Activated naive CD4-positive, alpha-beta T cell treated with anti-CD3 and anti-CD28 coated beads for 36 hours (primary cell): ENCODE measurements at regions not wholly inside any gene's neighbourhood (a gene's known extent, or its start where the extent isn't known, plus 50 kb on each side); places are given as distances from the start of the nearest gene placed in this dataset.

Source experiments
- CTCF ChIA-PET: fragments of 350-600 bp; sonication (Branson Sonifier 250); formaldehyde crosslinking; loops from one replicate; lab custom pipeline; 2021; ENCODE audit warnings: antibody characterized with exemption; lab: Charles Lee
- DNase-seq: peaks from one replicate; pipeline ENCODE4 v3.0.0-alpha.2; 2020
- H3K27ac Mint-ChIP-seq: one replicate; pipeline ENCODE4 v1.8.0; 2021; ENCODE audit warnings: mild to moderate bottlenecking, mixed read lengths
- H3K27me3 Mint-ChIP-seq: one replicate; pipeline ENCODE4 v1.8.0; 2021; ENCODE audit warnings: low read depth, mixed read lengths
- H3K36me3 Mint-ChIP-seq: one replicate; pipeline ENCODE4 v1.8.0; 2021; ENCODE audit warnings: low read depth, mixed read lengths
- H3K4me1 Mint-ChIP-seq: one replicate; pipeline ENCODE4 v1.8.0; 2021; ENCODE audit warnings: low read depth, mixed read lengths
- H3K4me3 Mint-ChIP-seq: one replicate; pipeline ENCODE4 v1.8.0; 2021; ENCODE audit warnings: mild to moderate bottlenecking, moderate library complexity, mixed read lengths
- H3K9me3 Mint-ChIP-seq: one replicate; pipeline ENCODE4 v1.8.0; 2021; ENCODE audit warnings: mixed read lengths
- intact Hi-C: fragments of 100-400 bp; cut with micrococcal nuclease; formaldehyde crosslinking; loops from one replicate; pipeline ENCODE4 v1.15.1; 2023

GRCh38 chr9:110036286-110036685 lies 171.7 kb downstream of the C9orf152 start:
- H3K27me3 Mint-ChIP-seq: no peaks in the 10 kb centered on the region
- H3K4me1 Mint-ChIP-seq: no peaks in the 10 kb centered on the region
- no peak overlapping the region for H3K4me3 Mint-ChIP-seq
- CTCF ChIA-PET: interaction anchor here (0.7 kb wide), 1 partner anchor 24 kb away, joined by 3 read pairs; no protein-coding TSS in a partner anchor
- intact Hi-C loops: no loop called here
- no peaks in the 10 kb centered on the region for H3K9me3 Mint-ChIP-seq
- no peaks in the 10 kb centered on the region for H3K36me3 Mint-ChIP-seq
- DNase-seq: no peak
- no peak overlapping the region for H3K27ac Mint-ChIP-seq

- H3K27me3 Mint-ChIP-seq: no peaks in the 10 kb centered on the region
- no peak overlapping the region for H3K4me3 Mint-ChIP-seq
- no peak for DNase-seq
- H3K36me3 Mint-ChIP-seq: no peaks in the 10 kb centered on the region
- CTCF ChIA-PET: interaction anchor here (0.7 to 1.6 kb wide), 2 partner anchors 73 to 159 kb away, joined by 3 read pairs; no protein-coding TSS in a partner anchor
- H3K27ac Mint-ChIP-seq: no peak overlapping the region
- intact Hi-C loops: no loop called here
- no peaks in the 10 kb centered on the region for H3K4me1 Mint-ChIP-seq
- H3K9me3 Mint-ChIP-seq: peaks cover 2% of the 10 kb centered on the region
Observed at GRCh38 chr9:110040788-110041187, 167.2 kb downstream of the C9orf152 start.

- no peak overlapping the region for H3K4me3 Mint-ChIP-seq
- no peak for DNase-seq
- CTCF ChIA-PET: interaction anchor here (1.6 kb wide), 1 partner anchor 160 kb away, joined by 3 read pairs; no protein-coding TSS in a partner anchor
- H3K27me3 Mint-ChIP-seq: no peaks in the 10 kb centered on the region
- H3K27ac Mint-ChIP-seq: no peak overlapping the region
- peaks cover 2% of the 10 kb centered on the region for H3K9me3 Mint-ChIP-seq
- no peaks in the 10 kb centered on the region for H3K4me1 Mint-ChIP-seq
- intact Hi-C loops: no loop called here
- no peaks in the 10 kb centered on the region for H3K36me3 Mint-ChIP-seq
Observed at GRCh38 chr9:110041452-110041851, 166.5 kb downstream of the C9orf152 start.

GRCh38 chr9:110047232-110047954 lies 160.6 kb downstream of the C9orf152 start:
- peaks cover 33% of the 10 kb centered on the region for H3K4me1 Mint-ChIP-seq
- peak overlapping the region; percentile 84 for H3K4me3 Mint-ChIP-seq
- CTCF ChIA-PET: interaction anchor here (0.6 to 1.0 kb wide), 3 partner anchors 73 to 230 kb away, joined by 3 to 5 read pairs (median 4); no protein-coding TSS in a partner anchor

GRCh38 chr9:110047955-110048402 lies 160.0 kb downstream of the C9orf152 start:
- CTCF ChIA-PET: interaction anchor here (0.6 to 1.0 kb wide), 4 partner anchors 73 to 231 kb away, joined by 3 to 5 read pairs (median 4); no protein-coding TSS in a partner anchor
- intact Hi-C loops: loop anchor here (1.0 kb wide), 4 partner anchors 26 to 208 kb away; partner anchors contain the start of gene TXN
- peaks cover 11% of the 10 kb centered on the region for H3K36me3 Mint-ChIP-seq
- H3K27me3 Mint-ChIP-seq: peaks cover 12% of the 10 kb centered on the region
- H3K4me1 Mint-ChIP-seq: peaks cover 33% of the 10 kb centered on the region
- peaks cover 2% of the 10 kb centered on the region for H3K9me3 Mint-ChIP-seq
- no peak overlapping the region for H3K27ac Mint-ChIP-seq
- peak overlapping the region; percentile 84 for H3K4me3 Mint-ChIP-seq
- DNase-seq: no peak

More at GRCh38 chr9:110047232-110047954, 160.6 kb downstream of the C9orf152 start:
- DNase-seq: no peak
- H3K27me3 Mint-ChIP-seq: peaks cover 12% of the 10 kb centered on the region
- peaks cover 11% of the 10 kb centered on the region for H3K36me3 Mint-ChIP-seq
- no peak overlapping the region for H3K27ac Mint-ChIP-seq
- intact Hi-C loops: no loop called here
- peaks cover 2% of the 10 kb centered on the region for H3K9me3 Mint-ChIP-seq

- intact Hi-C loops: loop anchor here (1.0 kb wide), 4 partner anchors 26 to 208 kb away; partner anchors contain the start of gene TXN
- CTCF ChIA-PET: interaction anchor here (0.5 to 1.0 kb wide), 3 partner anchors 145 to 1379 kb away, joined by 3 to 5 read pairs (median 5); no protein-coding TSS in a partner anchor
Observed at GRCh38 chr9:110048403-110048975, 159.5 kb downstream of the C9orf152 start.

GRCh38 chr9:110048976-110049698 lies 158.8 kb downstream of the C9orf152 start:
- intact Hi-C loops: loop anchor here (1.0 kb wide), 5 partner anchors 27 to 207 kb away; partner anchors contain the start of gene TXN
- peaks cover 33% of the 10 kb centered on the region for H3K4me1 Mint-ChIP-seq
- H3K4me3 Mint-ChIP-seq: peak overlapping the region; percentile 84
- DNase-seq: peak; percentile 31
- H3K27me3 Mint-ChIP-seq: peaks cover 12% of the 10 kb centered on the region
- no peak overlapping the region for H3K27ac Mint-ChIP-seq
- peaks cover 11% of the 10 kb centered on the region for H3K36me3 Mint-ChIP-seq
- CTCF ChIA-PET: interaction anchor here (0.5 to 1.5 kb wide), 6 partner anchors 26 to 1378 kb away, joined by 3 to 5 read pairs (median 3); no protein-coding TSS in a partner anchor
- H3K9me3 Mint-ChIP-seq: no peaks in the 10 kb centered on the region

More at GRCh38 chr9:110048403-110048975, 159.5 kb downstream of the C9orf152 start:
- H3K4me1 Mint-ChIP-seq: peaks cover 33% of the 10 kb centered on the region
- H3K9me3 Mint-ChIP-seq: peaks cover 2% of the 10 kb centered on the region
- DNase-seq: peak; percentile 86
- peak overlapping the region; percentile 84 for H3K4me3 Mint-ChIP-seq
- no peak overlapping the region for H3K27ac Mint-ChIP-seq
- peaks cover 12% of the 10 kb centered on the region for H3K27me3 Mint-ChIP-seq
- H3K36me3 Mint-ChIP-seq: peaks cover 11% of the 10 kb centered on the region

- CTCF ChIA-PET: interaction anchor here (0.6 to 1.5 kb wide), 6 partner anchors 27 to 1095 kb away, joined by 3 to 4 read pairs (median 3); no protein-coding TSS in a partner anchor
- peaks cover 11% of the 10 kb centered on the region for H3K36me3 Mint-ChIP-seq
- peaks cover 12% of the 10 kb centered on the region for H3K27me3 Mint-ChIP-seq
- peak; percentile 55 for DNase-seq
- H3K4me3 Mint-ChIP-seq: peak overlapping the region; percentile 84
- no peak overlapping the region for H3K27ac Mint-ChIP-seq
- H3K9me3 Mint-ChIP-seq: no peaks in the 10 kb centered on the region
- intact Hi-C loops: loop anchor here (1.0 to 10.0 kb wide), 2 partner anchors 98 to 575 kb away; no protein-coding TSS in a partner anchor
- peaks cover 33% of the 10 kb centered on the region for H3K4me1 Mint-ChIP-seq
Observed at GRCh38 chr9:110049699-110050450, 158.1 kb downstream of the C9orf152 start.

- no peak overlapping the region for H3K27ac Mint-ChIP-seq
- H3K4me1 Mint-ChIP-seq: peaks cover 33% of the 10 kb centered on the region
- peak overlapping the region; percentile 84 for H3K4me3 Mint-ChIP-seq
- H3K27me3 Mint-ChIP-seq: peaks cover 12% of the 10 kb centered on the region
- peak; percentile 51 for DNase-seq
- intact Hi-C loops: loop anchor here (1.0 to 10.0 kb wide), 5 partner anchors 77 to 574 kb away; no protein-coding TSS in a partner anchor
- CTCF ChIA-PET: interaction anchor here (1.0 to 2.4 kb wide), 5 partner anchors 79 to 147 kb away, joined by 3 to 19 read pairs (median 5); no protein-coding TSS in a partner anchor
- no peaks in the 10 kb centered on the region for H3K9me3 Mint-ChIP-seq
- peaks cover 11% of the 10 kb centered on the region for H3K36me3 Mint-ChIP-seq
Observed at GRCh38 chr9:110050925-110051355, 157.0 kb downstream of the C9orf152 start.

- Mint-ChIP-seq H3K36me3 (peaks cover 11% of the 10 kb centered on the region), H3K27ac (no peak overlapping the region), H3K4me1 (peaks cover 19% of the 10 kb centered on the region), H3K4me3 (no peak overlapping the region), H3K9me3 (no peaks in the 10 kb centered on the region), H3K27me3 (peaks cover 4% of the 10 kb centered on the region)
- CTCF ChIA-PET: interaction anchor here (2.7 to 6.1 kb wide), 3 partner anchors 97 to 155 kb away, joined by 13 to 87 read pairs (median 22); no protein-coding TSS in a partner anchor
- intact Hi-C loops: loop anchor here (10.0 kb wide), 1 partner anchor 569 kb away; no protein-coding TSS in a partner anchor
- no peak for DNase-seq
Observed at GRCh38 chr9:110056062-110056461, 151.9 kb downstream of the C9orf152 start.
